ENCODE measurements at regions not wholly inside any gene's neighbourhood (a gene's known extent, or its start where the extent isn't known, plus 50 kb on each side); places are given as distances from the start of the nearest gene placed in this dataset.

GRCh38 chr10:8489823-8490222 is 435.3 kb downstream of the GATA3 start:
- TF ChIP-seq EZH2phosphoT487 (IDR thresholded peaks at IDR 0.05; ENCODE audit: low read depth, severe bottlenecking, unreplicated experiment) (no peak), CTCF (IDR thresholded peaks at IDR 0.05; ENCODE audit: poor library complexity) (no peak), EZH2 (IDR thresholded peaks at IDR 0.05; ENCODE audit: borderline replicate concordance) (no peak)
